ENCODE measurements at regions not wholly inside any gene's neighbourhood (a gene's known extent, or its start where the extent isn't known, plus 50 kb on each side); places are given as distances from the start of the nearest gene placed in this dataset.
"Not testable (repeated sequence)": the region's sequence is repeated elsewhere in the genome, so short reads cannot be mapped to it uniquely, and the experiment has no call there.

- DNase-seq: not testable (repeated sequence)
These were observed 50.3 kb downstream of the TLCD4 start for GRCh38 chr1:95167503-95167902.

- DNase-seq: no peak
These were observed 50.9 kb downstream of the TLCD4 start for GRCh38 chr1:95168028-95168427.

GRCh38 chr1:95168761-95169351 lies 51.7 kb downstream of the TLCD4 start:
- DNase-seq: no peak

GRCh38 chr1:95169548-95169947 lies 52.4 kb downstream of the TLCD4 start:
- DNase-seq: peak; percentile 10

- DNase-seq: no peak
These were observed 54.4 kb downstream of the TLCD4 start for GRCh38 chr1:95171270-95172245.

- DNase-seq: no peak
These were observed 57.1 kb upstream of the RWDD3 start for GRCh38 chr1:95176861-95177260.

- DNase-seq: peak; percentile 19
These were observed 54.6 kb upstream of the RWDD3 start for GRCh38 chr1:95179205-95179986.

GRCh38 chr1:95180371-95180770 lies 53.6 kb upstream of the RWDD3 start:
- no peak for DNase-seq

GRCh38 chr1:95181096-95181495 lies 52.9 kb upstream of the RWDD3 start:
- DNase-seq: no peak

- DNase-seq: peak; percentile 31
These were observed 50.1 kb upstream of the RWDD3 start for GRCh38 chr1:95183952-95184351.
